G401.6 (cell line): ENCODE measurements at regions not wholly inside any gene's neighbourhood (a gene's known extent, or its start where the extent isn't known, plus 50 kb on each side); places are given as distances from the start of the nearest gene placed in this dataset.
"Not testable (repeated sequence)": the region's sequence is repeated elsewhere in the genome, so short reads cannot be mapped to it uniquely, and the experiment has no call there.

ENCODE experiments used
- FAIRE-seq: peaks from 2 replicates; lab custom pipeline; 2012; peaks lifted over from hg19 to GRCh38; lab: Jason Lieb, UNC

DNA sequence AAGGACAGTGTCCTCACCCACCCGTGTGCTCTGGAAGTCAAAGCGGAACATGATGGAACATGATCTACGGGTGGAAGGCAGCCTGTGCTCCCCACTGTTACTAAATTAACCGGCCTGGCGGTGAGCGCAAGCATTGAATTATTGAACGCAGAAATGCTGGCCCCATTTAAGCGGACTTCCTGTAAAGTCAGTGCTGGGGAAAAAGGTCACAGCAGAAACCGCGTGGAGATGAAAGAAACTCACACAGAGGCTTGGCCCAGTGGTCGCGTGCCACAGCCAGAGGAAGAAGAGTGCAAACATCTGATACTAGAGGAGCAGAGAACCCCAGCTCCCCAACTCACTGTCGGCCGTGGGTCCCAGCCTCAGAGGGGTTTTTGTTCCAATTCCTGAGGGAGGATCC, 321.2 kb downstream of the ADGRD1 start:
- no peak for FAIRE-seq

DNA sequence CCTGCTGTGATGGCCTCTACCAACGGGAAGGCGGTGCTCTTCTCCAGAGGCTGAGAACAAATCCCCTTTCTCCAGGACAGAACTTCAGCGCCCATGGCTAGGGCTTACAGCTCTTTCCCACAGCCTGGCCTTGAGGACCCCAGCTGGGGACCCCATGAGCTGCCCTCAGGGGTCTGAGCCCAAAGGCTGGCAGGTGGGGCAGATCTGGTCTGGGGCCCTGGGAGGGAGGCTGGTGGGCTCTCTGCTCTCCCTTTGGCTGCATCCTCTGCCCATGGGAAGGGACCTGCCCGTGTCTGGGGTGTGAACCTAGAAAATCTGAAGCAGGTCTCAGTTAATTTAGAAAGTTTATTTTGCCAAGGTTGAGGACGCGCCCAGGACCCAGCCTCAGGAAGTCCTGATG, 322.1 kb downstream of the ADGRD1 start:
- FAIRE-seq: no peak

DNA sequence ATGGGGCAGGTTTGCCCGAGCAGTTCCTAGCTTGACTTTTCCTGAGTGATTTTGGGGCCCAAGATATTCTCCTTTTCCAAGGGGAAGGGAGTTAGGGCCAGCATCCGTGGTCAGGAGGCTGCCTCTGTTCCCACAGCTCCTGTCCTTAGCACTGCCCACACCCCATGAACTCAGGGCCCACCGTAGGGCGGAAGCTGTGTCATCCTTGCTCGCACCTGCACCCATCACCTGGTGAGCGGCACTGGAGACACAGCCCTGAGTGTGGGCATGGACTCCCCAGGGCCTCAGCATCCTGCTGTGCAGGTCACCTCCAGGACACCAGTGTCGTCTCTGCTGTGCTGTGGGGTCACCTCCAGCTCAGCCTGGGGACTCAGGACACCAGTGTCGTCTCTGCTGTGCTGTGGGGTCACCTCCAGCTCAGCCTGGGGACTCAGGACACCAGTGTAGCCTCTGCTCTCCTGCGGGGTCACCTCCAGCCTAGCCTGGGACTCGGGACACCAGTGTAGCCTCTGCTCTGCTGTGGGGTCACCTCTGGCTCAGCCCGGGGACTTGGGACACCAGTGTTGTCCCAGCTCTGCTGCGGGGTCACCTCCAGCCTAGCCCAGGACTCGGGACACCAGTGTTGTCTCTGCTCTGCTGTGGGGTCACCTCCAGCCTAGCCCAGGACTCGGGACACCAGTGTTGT, 322.9 kb downstream of the ADGRD1 start:
- FAIRE-seq: no peak

DNA sequence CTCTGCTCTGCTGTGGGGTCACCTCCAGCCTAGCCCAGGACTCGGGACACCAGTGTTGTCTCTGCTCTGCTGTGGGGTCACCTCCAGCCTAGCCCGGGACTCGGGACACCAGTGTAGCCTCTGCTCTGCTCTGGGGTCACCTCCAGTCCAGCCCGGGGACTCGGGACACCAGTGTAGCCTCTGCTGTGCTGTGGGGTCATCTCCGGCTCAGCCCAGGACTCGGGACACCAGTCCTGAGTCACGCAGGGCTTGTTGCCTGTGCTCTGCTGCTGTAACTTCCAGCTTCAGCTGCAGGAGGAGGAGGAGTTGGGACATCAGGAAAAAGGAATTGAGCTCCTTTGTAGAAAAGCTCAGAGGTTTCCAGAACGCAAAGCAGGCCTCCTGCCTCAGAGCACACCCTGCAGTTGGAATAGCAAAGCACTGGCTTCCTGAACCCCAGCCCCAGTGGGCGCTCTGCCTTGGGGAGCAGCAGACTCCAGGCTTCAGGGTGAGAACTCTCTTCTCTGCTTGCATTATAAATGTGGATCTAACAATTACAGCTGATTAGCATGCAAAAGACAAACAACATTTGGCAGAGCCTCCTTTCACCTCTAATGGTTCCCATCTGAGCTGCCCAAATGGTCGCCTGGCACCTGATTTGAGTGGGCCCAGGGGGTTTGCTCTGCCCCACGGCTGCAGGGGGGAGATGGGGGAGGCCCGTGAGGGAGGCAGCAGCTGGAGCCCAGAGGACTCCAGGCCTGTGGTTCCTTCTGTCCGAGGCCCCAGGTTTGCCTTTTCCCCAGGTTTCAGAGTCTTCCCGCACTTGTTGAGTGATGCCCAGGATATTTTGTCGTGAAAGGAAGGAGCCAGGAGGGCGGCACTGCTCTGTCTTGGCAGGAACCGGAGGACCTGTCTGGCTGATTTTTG, 323.7 kb downstream of the ADGRD1 start:
- FAIRE-seq: not testable (repeated sequence)

DNA sequence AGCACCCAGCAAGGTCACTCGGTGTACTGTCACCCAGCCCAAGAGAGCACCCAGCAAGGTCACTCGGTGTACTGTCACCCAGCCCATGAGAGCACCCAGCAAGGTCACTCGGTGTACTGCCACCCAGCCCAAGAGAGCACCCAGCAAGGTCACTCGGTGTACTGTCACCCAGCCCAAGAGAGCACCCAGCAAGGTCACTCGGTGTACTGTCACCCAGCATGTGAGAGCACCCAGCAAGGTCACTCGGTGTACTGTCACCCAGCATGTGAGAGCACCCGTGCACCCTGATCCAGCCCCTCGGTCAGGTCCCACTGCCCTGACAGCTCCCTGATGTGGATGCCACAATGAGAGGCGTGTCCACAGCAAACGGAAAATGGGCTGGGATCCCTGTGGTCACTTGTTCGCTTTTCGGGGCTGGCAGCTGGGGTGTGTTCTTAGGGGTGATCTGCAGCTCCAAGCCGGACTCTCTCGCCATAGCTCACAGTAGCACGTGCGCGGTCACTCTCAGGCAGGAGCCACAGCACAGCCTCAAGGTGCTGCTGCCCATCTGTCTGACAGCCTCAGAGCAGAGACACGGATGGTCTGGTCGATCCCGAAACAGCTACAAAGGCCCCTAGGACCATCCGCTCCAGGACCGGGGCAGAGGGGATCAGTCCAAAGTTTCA, 324.9 kb downstream of the ADGRD1 start:
- not testable (repeated sequence) for FAIRE-seq

DNA sequence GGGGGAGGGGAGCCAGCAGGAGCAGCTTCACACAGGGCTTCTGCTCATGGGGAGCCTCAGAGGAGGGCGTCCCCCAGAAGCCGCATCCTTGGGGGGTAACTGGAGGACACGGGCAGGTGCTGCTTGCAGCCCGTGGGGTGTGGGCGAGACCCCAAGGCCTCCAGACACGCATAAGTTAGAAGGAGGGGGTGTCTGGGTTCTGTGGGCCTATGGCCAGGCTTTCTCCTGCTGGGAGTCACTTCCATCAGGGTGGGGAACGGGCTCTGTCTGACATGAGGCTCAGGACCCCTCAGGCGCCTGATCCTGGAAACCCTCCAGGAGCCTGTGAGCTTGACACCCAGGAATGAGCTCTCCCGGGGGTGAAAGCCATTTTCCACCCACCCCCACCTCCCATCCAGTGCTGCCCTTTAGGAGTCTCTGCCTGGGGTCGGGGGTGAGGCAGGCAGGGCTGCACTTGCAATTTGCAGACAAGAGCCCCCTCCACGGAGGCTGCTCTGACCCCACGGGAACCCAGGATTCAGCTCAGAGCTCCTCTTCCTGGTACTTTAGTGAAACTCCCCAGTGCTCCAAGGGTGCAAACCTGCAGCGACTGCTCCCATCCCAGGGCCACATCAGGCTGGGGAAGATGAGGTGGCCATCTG, 325.7 kb downstream of the ADGRD1 start:
- FAIRE-seq: no peak

DNA sequence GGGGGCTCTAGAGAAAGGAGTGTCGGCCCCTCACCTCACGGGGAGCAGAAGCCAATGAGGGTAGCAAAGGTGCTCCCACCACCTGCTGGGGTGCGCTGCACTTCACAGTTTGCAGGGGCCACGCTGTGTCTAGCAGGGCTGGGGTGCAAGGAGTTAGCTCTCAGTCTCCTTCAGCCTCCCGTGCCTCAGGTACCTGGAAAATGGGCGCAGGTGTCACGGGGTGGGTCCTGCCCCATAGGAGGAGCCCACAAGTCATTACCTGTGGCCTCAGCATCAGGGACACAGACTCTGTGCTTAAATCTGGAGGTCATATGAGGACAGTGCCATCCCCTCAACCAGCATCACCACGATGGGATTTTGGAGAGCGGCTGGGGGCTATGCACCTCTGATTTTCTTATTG, 326.7 kb downstream of the ADGRD1 start:
- FAIRE-seq: no peak

DNA sequence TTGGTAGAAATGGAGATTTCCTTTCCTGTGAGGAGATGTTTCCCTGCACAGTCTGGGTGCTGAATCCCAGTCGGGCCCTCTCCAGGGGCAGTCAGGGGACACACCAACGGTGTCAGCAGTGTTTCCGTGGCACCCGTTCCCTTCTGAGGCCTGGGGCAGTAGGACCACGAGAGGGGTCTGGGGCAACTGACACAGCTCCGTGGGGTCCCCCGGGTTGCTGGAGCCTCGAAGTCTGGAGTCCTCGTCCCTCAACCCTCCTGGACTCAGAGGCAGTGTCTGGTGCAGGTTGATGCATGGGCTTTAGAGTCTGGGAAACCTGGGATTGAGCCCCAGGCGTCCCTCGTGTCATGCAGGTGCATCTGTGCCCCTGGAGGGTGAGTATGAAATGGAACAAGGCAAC, 327.3 kb downstream of the ADGRD1 start:
- no peak for FAIRE-seq

DNA sequence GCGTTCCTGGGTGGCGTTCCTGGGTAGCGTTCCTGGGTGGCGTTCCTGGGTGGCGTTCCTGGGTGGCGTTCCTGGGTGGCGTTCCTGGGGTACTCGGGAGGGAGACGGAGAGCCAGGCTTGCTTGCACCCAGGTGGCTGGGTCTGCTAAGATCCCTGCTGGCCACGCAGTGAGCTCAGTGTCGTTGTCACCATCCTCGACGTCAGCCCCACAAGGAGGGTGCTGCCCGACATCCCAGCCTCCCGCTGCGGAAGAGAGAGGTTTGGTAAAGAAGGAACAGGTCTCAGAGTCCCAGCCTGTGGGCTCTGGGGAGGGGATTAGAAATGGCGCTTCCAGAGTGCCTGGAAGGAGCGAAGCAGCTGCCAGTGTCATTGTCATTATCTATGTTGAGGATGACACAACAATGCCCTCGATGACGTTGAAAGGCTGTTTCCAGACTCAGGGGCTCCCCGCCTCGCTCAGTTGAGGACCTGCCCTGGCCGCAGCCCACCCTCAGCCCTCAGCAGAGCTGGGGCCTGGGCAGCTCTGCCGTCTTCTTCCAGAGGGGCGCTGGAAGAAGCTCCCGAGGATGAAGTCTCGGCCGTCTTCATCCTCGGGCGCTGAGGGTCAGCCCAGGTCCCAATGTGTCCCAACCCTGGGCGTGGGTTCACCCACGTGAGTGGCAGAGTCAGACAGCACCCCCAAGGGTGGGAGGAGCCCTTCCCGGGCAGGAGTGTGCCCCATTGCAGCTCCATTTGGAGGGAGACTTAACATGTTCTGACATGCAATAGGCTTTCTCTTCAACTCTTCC, 328.8 kb downstream of the ADGRD1 start:
- FAIRE-seq: no peak

DNA sequence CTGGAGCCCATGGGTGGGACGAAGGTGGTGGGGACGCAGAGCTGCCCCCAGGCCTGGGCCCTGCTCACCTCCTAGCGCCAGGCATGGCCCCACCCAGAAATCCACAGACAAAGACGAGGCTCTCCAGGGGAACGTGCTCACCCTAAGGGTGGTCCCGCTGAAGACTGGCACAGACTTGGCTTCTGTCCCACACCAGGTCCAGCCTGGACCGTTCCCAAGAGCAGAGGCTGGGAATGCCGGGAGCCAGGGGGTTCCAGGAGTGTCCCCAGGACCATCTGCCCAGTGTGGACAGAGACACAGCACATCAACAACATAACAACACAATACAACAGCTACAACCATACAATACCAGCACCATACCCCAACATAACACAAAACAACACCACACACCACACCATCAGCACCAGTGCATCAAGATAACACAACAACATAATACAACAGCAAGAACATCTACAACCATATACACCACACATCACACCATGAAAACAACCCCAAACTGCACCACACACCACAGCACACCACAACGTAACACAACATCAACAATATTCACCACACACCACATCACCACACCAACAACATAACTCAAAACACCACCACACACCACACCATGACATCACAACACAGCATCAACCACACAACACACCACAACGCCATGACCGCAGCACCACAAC, 329.6 kb downstream of the ADGRD1 start:
- no peak for FAIRE-seq

DNA sequence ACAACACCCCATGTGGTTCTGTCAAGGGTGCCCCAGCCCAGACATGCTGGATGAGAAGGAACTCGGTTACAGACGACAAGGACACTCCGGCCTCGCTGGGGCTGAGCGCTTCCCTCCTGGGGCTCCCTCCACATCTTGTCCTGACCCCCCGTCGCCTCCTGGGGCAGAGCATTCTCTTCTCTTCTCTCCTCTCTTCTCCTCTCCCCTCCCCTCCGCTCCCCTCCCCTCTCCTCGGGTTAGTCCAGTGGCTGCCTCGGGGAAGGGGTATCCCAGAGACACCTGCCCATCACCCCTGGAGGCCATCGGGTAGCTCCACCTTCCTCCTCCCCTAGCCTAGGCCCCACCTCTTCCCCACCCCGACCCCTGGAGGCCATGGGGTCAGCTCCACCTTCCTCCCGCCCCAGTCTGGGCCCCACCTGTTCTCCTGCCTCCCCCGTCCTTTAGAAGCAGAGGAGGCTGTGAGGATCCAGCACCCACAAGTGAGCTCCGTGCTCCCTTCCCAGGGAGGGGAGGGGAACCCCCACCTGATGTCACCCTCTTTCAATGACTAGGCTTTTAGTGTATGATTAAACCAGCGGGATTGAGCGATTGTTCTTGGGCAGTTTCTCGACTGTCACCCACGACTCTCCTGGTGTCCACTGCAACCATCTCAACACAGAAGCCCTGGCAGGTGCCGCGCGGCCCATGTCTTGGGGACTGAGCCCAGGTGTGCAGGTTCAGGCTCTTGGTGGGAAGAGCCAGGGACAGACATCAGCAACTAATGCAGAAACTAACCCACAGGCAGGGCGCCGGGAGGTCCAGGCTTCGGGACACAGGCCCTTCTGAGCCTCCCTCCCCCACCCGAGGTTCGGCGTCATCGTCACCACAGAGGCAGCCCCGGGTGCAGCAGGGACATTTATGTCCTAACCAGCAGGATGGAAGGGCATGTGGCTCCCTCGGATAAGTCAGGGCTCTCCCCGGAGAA, 330.4 kb downstream of the ADGRD1 start:
- FAIRE-seq: not testable (repeated sequence)

DNA sequence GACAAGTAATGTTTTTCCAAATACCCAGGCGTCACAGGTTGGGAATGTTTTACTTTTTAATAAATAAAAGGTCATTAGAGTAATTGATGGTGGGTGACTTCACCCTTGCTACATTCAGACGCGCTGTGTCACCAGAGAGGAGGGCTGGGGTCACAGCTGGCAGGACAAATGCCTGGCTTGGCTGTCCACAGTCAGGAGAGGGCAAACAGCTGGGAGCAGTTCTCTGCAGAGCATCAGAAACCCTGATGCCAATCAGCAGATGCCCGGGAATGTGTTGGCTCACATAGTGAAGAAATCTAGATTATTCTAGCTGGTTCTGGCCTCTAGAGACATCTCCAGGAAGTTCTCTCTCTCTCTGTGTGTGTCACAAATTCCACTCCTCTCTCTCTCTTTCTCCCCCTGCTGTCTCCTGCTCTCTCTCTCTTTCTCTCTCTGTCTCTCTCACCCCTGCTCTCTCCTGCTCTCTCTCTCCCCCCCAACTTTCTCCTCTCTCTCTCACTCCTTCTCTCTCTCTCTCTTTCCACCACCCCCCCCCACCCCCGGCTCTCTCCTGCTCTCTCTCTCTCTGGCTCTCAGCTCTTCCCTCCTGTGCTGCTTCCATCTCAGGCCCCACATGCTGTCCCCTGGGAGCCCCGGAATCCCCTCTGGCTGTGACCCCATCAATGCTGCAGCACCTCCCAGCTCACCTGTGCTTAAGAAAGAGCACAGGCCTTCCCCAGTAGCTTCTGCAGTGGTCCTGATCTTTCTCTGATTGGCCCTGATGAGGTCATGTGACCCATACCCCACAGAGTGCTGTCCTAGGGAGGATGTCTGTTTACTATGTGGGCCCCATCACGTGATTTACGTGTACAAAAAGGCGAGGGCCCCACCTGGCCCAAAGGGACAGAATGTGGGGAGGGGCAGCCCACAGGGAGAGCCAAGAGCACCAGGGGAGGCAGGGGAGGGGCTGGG, 331.5 kb downstream of the ADGRD1 start:
- FAIRE-seq: not testable (repeated sequence)

DNA sequence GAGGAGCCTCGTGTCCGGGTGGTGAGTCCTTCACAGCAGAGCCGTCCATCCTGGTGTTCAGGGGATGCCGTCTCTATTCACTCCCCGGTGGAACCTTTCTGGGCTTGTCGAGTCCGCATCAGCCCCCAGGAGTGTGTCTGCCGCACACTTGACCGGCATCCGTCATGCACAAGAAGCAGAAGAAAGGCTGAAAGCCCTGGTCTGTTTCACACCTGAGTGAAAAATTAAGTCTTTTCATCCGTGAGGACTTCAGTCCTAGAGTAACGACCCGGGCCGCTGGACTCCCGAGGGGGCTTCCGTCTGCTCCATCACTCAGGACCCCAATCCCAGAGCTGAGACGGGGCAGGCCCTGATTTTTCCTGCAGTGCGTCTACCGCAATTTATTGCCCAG, 332.2 kb downstream of the ADGRD1 start:
- not testable (repeated sequence) for FAIRE-seq

DNA sequence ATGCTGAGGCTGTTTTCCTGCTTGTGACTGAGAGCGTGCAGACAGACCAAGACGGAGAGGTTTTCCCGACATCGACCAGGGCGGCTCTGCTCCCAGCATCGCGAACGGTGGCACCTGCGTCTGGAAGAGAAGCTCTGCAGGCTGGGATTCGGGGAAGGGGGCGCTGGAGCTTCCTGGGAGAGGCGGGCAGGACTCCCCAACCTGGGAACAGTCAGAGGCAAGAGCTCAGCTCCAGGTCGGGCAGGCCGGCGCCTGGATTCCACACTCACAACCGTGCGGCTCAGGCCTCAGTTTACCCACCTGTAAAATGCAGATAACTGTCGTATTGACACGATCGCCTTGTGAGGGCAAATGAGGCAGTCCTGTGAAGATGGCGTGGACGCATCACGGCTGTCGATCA, 332.6 kb downstream of the ADGRD1 start:
- FAIRE-seq: not testable (repeated sequence)

DNA sequence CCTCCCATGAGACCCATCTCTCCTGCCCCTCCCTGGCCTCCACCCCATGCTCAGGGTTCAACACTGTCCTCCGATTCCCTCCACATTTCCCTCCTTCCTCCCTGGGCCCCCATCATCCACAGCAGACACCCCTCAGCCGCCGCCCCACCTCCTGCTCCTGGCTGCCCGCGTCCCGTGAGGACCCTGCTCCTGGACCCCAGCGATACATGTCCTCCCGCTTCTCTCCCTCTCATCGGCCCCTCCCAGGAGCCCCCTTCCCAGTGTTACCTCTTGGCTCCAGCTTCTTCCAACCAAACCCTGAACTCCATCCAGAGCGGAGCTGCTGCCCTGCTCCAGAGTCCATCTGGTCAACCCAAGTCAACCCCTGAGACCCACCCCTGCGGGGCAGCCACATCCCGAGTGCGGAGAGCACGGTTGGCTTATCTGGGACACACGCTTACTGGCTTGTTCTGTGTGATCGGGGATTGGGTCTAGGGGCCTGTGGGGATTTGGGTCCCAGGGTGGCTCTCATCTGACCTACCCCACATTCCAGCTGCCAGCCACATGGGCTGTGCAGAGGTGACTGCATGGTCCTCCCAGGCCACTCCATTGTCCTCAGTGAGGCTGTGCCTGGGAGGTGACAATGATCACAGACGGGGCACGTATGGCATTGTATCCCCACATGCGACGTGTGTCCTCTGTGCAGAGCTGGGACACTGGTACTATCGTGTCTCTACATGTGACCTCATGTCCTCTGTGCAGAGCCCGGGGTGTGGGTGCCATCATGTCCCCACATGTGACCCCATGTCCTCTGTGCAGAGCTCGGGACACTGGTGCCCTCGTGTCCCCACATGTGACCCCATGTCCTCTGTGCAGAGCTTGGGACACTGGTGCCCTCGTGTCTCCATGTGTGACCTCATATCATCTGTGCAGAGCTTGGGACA, 333.6 kb downstream of the ADGRD1 start:
- FAIRE-seq: no peak

DNA sequence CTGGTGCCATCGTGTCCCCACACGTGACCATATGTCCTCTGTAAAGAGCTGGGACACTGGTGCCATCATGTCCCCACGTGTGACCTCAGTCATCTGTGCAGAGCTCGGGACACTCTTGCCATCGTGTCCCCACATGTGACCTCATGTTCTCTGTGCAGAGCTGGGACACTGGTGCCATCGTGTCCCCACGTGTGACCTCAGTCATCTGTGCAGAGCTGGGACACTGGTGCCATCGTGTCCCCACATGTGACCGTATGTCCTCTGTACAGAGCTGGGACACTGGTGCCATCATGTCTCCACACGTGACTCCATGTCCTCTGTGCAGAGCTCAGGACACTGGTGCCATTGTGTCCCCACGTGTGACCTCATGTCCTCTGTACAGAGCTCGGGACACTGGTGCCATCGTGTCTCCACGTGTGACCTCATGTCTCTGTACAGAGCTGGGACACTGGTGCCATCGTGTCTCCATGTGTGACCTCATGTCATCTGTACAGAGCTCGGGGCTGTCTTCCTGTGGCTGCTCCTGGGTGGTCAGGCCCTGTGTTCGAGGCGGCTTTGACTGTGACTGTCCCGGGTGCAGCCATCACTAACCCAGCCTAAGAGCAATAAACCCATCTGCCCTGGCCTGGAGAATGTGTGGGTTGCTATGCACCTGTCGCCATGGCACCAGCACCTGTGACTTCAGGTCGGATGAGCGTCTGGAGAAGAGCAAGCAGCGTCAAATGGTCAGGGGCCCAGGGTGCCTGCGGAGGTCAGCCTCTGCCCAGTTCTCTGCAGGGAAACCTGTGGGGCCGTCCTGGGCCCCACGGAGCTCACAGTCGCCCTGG, 334.4 kb downstream of the ADGRD1 start:
- no peak for FAIRE-seq
